OCI-LY7 (cell line): ENCODE measurements at regions not wholly inside any gene's neighbourhood (a gene's known extent, or its start where the extent isn't known, plus 50 kb on each side); places are given as distances from the start of the nearest gene placed in this dataset.

Experiments used
- CTCF ChIP-seq: fragments of 200-600 bp; sonication (generic); conservative IDR thresholded peaks from 2 replicates; pipeline ENCODE4 v1.5.1; 2014; ENCODE audit warnings: mild to moderate bottlenecking, antibody characterized with exemption, low read length, moderate library complexity, mixed read lengths
- EZH2phosphoT487 ChIP-seq: fragments of 200-600 bp; sonication (generic); IDR thresholded peaks from 2 replicates; pipeline ENCODE4 v1.6.1; 2018; ENCODE audit warnings: low read depth, borderline replicate concordance, mild to moderate bottlenecking, mixed run types, antibody characterized with exemption, low read length, moderate library complexity, mixed read lengths

DNA sequence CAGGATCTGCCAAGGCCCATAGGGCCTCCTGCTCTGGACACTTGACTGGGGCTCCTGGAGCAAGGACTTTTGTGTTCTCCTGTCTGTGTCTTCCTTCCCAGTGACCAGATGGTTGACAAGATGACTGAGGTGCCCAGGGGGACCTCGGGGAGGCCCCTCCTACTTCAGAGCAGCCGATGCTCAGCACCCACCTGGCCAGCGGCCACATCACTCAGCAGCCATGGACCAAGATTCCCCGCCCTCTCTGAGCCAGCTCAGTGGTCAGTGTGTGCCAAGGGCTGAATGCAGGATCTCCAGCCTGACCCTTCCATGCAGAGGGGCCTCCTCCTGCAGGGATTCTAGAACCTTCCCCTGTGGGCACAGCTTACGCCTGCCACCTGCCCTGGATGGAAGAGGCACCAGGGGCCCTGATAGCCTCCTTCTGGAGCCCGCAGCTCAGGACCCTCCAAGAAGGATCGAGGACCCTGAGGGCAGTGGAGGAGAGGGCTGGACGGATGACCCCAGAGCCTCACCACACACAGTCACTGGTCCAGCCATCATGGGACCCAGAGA, 87.4 kb upstream of the GPC1 start:
- TF ChIP-seq CTCF: no peak
- TF ChIP-seq EZH2phosphoT487: no peak
